ENCODE measurements at regions not wholly inside any gene's neighbourhood (a gene's known extent, or its start where the extent isn't known, plus 50 kb on each side); places are given as distances from the start of the nearest gene placed in this dataset.

DNA sequence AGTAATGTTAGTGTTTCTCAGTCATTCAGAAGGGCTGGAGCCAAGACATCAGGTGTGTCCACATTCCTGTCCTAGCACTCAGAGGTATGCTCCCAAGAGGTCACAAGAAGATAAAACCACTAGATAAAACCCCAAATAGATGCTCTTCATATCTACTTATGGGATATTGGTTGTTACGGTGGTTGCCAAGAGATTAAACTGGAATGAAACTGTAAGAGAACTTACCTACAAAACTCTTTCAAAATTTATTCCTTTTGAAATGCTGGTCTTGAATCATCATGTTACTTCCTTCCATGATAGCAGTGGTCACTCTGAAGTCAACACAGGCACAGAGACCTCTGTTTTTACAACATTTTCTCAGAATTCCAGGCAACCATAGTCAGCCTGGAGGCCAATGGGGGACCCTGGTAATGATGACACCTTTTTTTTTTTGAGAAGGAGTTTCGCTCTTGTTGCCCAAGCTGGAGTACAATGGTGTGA is 122.4 kb upstream of the WSCD1 start:
- TF ChIP-seq, protein P1, sequence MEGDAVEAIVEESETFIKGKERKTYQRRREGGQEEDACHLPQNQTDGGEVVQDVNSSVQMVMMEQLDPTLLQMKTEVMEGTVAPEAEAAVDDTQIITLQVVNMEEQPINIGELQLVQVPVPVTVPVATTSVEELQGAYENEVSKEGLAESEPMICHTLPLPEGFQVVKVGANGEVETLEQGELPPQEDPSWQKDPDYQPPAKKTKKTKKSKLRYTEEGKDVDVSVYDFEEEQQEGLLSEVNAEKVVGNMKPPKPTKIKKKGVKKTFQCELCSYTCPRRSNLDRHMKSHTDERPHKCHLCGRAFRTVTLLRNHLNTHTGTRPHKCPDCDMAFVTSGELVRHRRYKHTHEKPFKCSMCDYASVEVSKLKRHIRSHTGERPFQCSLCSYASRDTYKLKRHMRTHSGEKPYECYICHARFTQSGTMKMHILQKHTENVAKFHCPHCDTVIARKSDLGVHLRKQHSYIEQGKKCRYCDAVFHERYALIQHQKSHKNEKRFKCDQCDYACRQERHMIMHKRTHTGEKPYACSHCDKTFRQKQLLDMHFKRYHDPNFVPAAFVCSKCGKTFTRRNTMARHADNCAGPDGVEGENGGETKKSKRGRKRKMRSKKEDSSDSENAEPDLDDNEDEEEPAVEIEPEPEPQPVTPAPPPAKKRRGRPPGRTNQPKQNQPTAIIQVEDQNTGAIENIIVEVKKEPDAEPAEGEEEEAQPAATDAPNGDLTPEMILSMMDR (IDR thresholded peaks at IDR 0.05; ENCODE audit: insufficient read depth, low read length) = no peak
- no peak for TF ChIP-seq SPI1 (IDR thresholded peaks at IDR 0.05; ENCODE audit: borderline replicate concordance, low read depth)
- no peak for TF ChIP-seq GABPA (IDR thresholded peaks at IDR 0.05; ENCODE audit: low read depth)
- no peak for TF ChIP-seq POLR2AphosphoS5 (IDR thresholded peaks at IDR 0.05; ENCODE audit: low read depth)
- no peak for TF ChIP-seq REST (IDR thresholded peaks at IDR 0.05; ENCODE audit: insufficient replicate concordance, low read depth)
- Histone ChIP-seq H3K27ac (replicated peaks) (no peak overlapping the region), H3K4me3 (replicated peaks; ENCODE audit: insufficient read depth, low read length) (no peak overlapping the region), H3K27me3 (ENCODE audit: insufficient read depth, poor library complexity, severe bottlenecking) (no peaks in the 10 kb centered on the region)
- no peak for DNase-seq (ENCODE audit: low read depth in 1 of 2, low spot score in 1 of 2)

DNA sequence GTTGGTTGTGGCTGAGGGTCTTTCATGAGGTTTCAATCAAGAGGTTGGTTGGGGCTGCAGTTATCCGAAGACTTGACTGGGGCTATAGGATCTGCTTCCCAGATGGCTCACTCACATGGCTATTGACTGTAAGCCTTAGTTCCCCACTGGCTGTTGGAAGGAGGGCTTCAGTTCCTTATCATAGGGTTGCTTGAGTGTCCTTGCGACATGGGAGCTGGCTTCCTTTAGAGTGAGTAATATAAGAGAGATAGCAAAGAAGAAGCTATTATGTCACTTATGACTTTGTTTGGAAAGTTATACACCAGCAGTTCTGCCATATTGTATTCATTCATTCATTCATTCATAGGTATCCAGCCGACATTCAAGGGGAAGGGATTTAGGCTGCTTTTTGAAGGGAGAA is 121.4 kb upstream of the WSCD1 start:
- TF ChIP-seq GABPA (IDR thresholded peaks at IDR 0.05; ENCODE audit: low read depth) (no peak), POLR2AphosphoS5 (IDR thresholded peaks at IDR 0.05; ENCODE audit: low read depth) (no peak), SPI1 (IDR thresholded peaks at IDR 0.05; ENCODE audit: borderline replicate concordance, low read depth) (no peak), REST (IDR thresholded peaks at IDR 0.05; ENCODE audit: insufficient replicate concordance, low read depth) (no peak)
- TF ChIP-seq, protein P1 (IDR thresholded peaks at IDR 0.05; ENCODE audit: insufficient read depth, low read length) = no peak
- DNase-seq (ENCODE audit: low read depth in 1 of 2, low spot score in 1 of 2) = no peak
- Histone ChIP-seq H3K27ac (replicated peaks) (no peak overlapping the region), H3K27me3 (ENCODE audit: insufficient read depth, poor library complexity, severe bottlenecking) (no peaks in the 10 kb centered on the region), H3K4me3 (replicated peaks; ENCODE audit: insufficient read depth, low read length) (no peak overlapping the region)

DNA sequence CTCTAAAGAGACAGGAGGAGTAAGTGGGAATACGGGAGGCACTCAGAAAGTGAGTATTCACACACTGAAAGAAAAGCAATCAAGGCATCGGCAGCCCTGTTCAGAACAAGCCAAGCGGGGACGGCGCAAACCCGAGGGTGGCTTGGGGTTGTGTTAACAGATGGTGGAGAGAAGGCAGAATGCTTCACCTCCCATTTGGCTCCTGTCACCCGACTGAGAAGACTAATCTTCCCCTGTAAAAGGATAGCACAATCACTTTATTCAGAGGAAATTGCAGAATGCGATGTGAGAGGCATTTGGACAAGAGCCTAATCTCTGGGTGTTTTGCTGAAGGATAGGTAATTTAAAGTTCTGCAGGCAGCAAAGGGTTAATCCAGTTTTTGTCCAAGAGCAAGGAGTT is 119.3 kb upstream of the WSCD1 start:
- no peak overlapping the region for H3K4me3 ChIP-seq (replicated peaks; ENCODE audit: insufficient read depth, low read length)

More for the DNA sequence above, 119.3 kb upstream of the WSCD1 start:
- H3K27ac ChIP-seq (replicated peaks) = no peak overlapping the region
- no peaks in the 10 kb centered on the region for H3K27me3 ChIP-seq (ENCODE audit: insufficient read depth, poor library complexity, severe bottlenecking)
- DNase-seq (ENCODE audit: low read depth in 1 of 2, low spot score in 1 of 2) = no peak
- TF ChIP-seq REST (IDR thresholded peaks at IDR 0.05; ENCODE audit: insufficient replicate concordance, low read depth) (no peak), GABPA (IDR thresholded peaks at IDR 0.05; ENCODE audit: low read depth) (no peak), POLR2AphosphoS5 (IDR thresholded peaks at IDR 0.05; ENCODE audit: low read depth) (no peak), SPI1 (IDR thresholded peaks at IDR 0.05; ENCODE audit: borderline replicate concordance, low read depth) (no peak)
- TF ChIP-seq, protein P1 (IDR thresholded peaks at IDR 0.05; ENCODE audit: insufficient read depth, low read length) = no peak

All from HL-60 (cell line).